Mesenchymal stem cell (in vitro differentiated cells and primary cell): ENCODE measurements at regions not wholly inside any gene's neighbourhood (a gene's known extent, or its start where the extent isn't known, plus 50 kb on each side); places are given as distances from the start of the nearest gene placed in this dataset.

Source experiments
- DNase-seq: peaks from one replicate; pipeline ENCODE4 v3.0.0-alpha.2; 2013
- H2AFZ ChIP-seq: one replicate; pipeline ENCODE4 v1.6.1; 2013; ENCODE audit warnings: low read depth, mild to moderate bottlenecking, control low read depth, inconsistent platforms, low read length, moderate library complexity
- H2AK5ac ChIP-seq: 2 replicates; pipeline ENCODE4 v1.6.1; 2013; ENCODE audit warnings: low read length, moderate library complexity, mild to moderate bottlenecking, inconsistent platforms; ENCODE audit not compliant: severe bottlenecking
- H2BK120ac ChIP-seq: one replicate; pipeline ENCODE4 v1.6.1; 2013; ENCODE audit warnings: low read depth, mild to moderate bottlenecking, inconsistent platforms, low read length, moderate library complexity
- H2BK12ac ChIP-seq, 2 experiments: one replicate each; pipeline ENCODE4 v1.6.1; 2013; ENCODE audit warnings: inconsistent platforms in 2 of 2, low read length in 2 of 2, mild to moderate bottlenecking in 2 of 2, moderate library complexity in 2 of 2, control low read depth in 1 of 2
- H2BK15ac ChIP-seq: one replicate; pipeline ENCODE4 v1.6.1; 2013; ENCODE audit warnings: mild to moderate bottlenecking, low read depth, inconsistent platforms; ENCODE audit not compliant: poor library complexity, severe bottlenecking
- H2BK5ac ChIP-seq: 2 replicates; pipeline ENCODE4 v1.6.1; 2013; ENCODE audit warnings: low read depth, mild to moderate bottlenecking, low read length, control low read depth, inconsistent platforms; ENCODE audit not compliant: poor library complexity, severe bottlenecking
- H3K14ac ChIP-seq, 2 experiments: one replicate each; pipeline ENCODE4 v1.6.1; 2013; ENCODE audit warnings: inconsistent platforms in 2 of 2, low read length in 2 of 2, control low read depth in 1 of 2, mild to moderate bottlenecking in 1 of 2, moderate library complexity in 1 of 2
- H3K18ac ChIP-seq, 2 experiments: one replicate each; pipeline ENCODE4 v1.6.1; 2013; ENCODE audit warnings: inconsistent platforms in 2 of 2, low read length in 2 of 2, control low read depth in 1 of 2, low read depth in 1 of 2, mild to moderate bottlenecking in 1 of 2
- H3K23ac ChIP-seq, 2 experiments: one replicate each; pipeline ENCODE4 v1.6.1; 2013; ENCODE audit warnings: inconsistent platforms in 2 of 2, low read length in 2 of 2, mild to moderate bottlenecking in 2 of 2, moderate library complexity in 2 of 2, control low read depth in 1 of 2
- H3K27ac ChIP-seq: 2 replicates; pipeline ENCODE4 v1.5.1; 2013; ENCODE audit warnings: mild to moderate bottlenecking, moderate library complexity, low read length, control low read depth, inconsistent platforms; ENCODE audit not compliant: poor library complexity, severe bottlenecking
- H3K27me3 ChIP-seq, 2 experiments: 2 replicates each; pipeline versions ENCODE4 v1.6.1 to v1.7.0; 2013; ENCODE audit warnings: low read length in 2 of 2, mild to moderate bottlenecking in 2 of 2, moderate library complexity in 2 of 2, control low read depth in 1 of 2, inconsistent platforms in 1 of 2; ENCODE audit not compliant: control insufficient read depth in 1 of 2, insufficient read depth in 1 of 2
- H3K36me3 ChIP-seq, 2 experiments: 2 replicates each; pipeline versions ENCODE4 v1.6.1 to v1.7.0; 2013; ENCODE audit warnings: low read length in 2 of 2, control low read depth in 1 of 2, inconsistent platforms in 1 of 2, low read depth in 1 of 2, mild to moderate bottlenecking in 1 of 2; ENCODE audit not compliant: insufficient read depth in 2 of 2, control insufficient read depth in 1 of 2
- H3K4ac ChIP-seq, 2 experiments: one replicate each; pipeline ENCODE4 v1.6.1; 2013; ENCODE audit warnings: inconsistent platforms in 2 of 2, low read length in 2 of 2, mild to moderate bottlenecking in 2 of 2, moderate library complexity in 2 of 2, control low read depth in 1 of 2, low read depth in 1 of 2
- H3K4me1 ChIP-seq: 2 replicates; pipeline ENCODE4 v1.6.1; 2013; ENCODE audit warnings: low read depth, low read length, control low read depth; ENCODE audit not compliant: control insufficient read depth, insufficient read depth
- H3K4me2 ChIP-seq: 2 replicates; pipeline ENCODE4 v1.6.1; 2013; ENCODE audit warnings: low read length, mild to moderate bottlenecking, inconsistent platforms; ENCODE audit not compliant: poor library complexity, severe bottlenecking
- H3K4me3 ChIP-seq, 2 experiments: 2 replicates each; pipeline versions ENCODE4 v1.5.1 to v1.7.0; 2013; ENCODE audit warnings: low read length in 2 of 2, mild to moderate bottlenecking in 2 of 2, control low read depth in 1 of 2, low read depth in 1 of 2; ENCODE audit not compliant: insufficient read depth in 1 of 2
- H3K79me1 ChIP-seq: replicated peaks from 2 replicates; pipeline ENCODE4 v1.6.1; 2013; ENCODE audit warnings: mild to moderate bottlenecking, control low read depth, low read length, inconsistent platforms; ENCODE audit not compliant: poor library complexity, severe bottlenecking
- H3K9ac ChIP-seq: 2 replicates; pipeline ENCODE4 v1.7.0; 2013; ENCODE audit warnings: mild to moderate bottlenecking, low read length, moderate library complexity
- H3K9me3 ChIP-seq: 2 replicates; pipeline ENCODE4 v1.7.0; 2013; ENCODE audit warnings: mild to moderate bottlenecking, low read length; ENCODE audit not compliant: control insufficient read depth
- H4K8ac ChIP-seq: one replicate; pipeline ENCODE4 v1.6.1; 2013; ENCODE audit warnings: inconsistent platforms, mild to moderate bottlenecking, low read length, moderate library complexity
- H4K91ac ChIP-seq: one replicate; pipeline ENCODE4 v1.6.1; 2013; ENCODE audit warnings: mild to moderate bottlenecking, low read length, inconsistent platforms
- whole genome bisulfite sequencing: methylation state at CpG from one replicate; pipeline ENCODE4 v1.1.7; 2013; ENCODE audit warnings: mixed read lengths; 5-methylcytosine and 5-hydroxymethylcytosine counted together

GRCh38 chr3:24834442-24834841, 339.8 kb upstream of the THRB start:
- Histone ChIP-seq H2BK5ac (no peak overlapping the region), H2AK5ac (no peak overlapping the region), H3K4ac (no peak overlapping the region), H2BK15ac (no peak overlapping the region), H3K79me1 (no peaks in the 10 kb centered on the region), H3K27ac (no peak overlapping the region), H3K4me1 (peaks cover 11% of the 10 kb centered on the region), H3K18ac (no peak overlapping the region), H2AFZ (no peak overlapping the region), H3K14ac (no peak overlapping the region), H4K8ac (no peak overlapping the region), H3K23ac (no peak overlapping the region), H3K36me3 (peaks cover 0 to 3% of the 10 kb centered on the region in 2 experiments), H3K9ac (no peak overlapping the region), H3K4me2 (no peak overlapping the region), H3K9me3 (no peaks in the 10 kb centered on the region), H3K27me3 (peaks cover 20 to 22% of the 10 kb centered on the region in 2 experiments), H4K91ac (no peak overlapping the region), H3K4me3 (no peak overlapping the region), H2BK120ac (no peak overlapping the region), H2BK12ac (no peak overlapping the region)
- WGBS: 75% methylated on average over 3 of the region's 4 CpGs
- DNase-seq: no peak

GRCh38 chr3:24835510-24835909, 340.9 kb upstream of the THRB start:
- H2BK5ac ChIP-seq: no peak overlapping the region
- no peak overlapping the region for H2AK5ac ChIP-seq
- no peaks in the 10 kb centered on the region for H3K9me3 ChIP-seq
- no peaks in the 10 kb centered on the region for H3K36me3 ChIP-seq
- H3K9ac ChIP-seq: no peak overlapping the region
- H3K4me3 ChIP-seq: no peak overlapping the region
- H3K23ac ChIP-seq: no peak overlapping the region
- DNase-seq: no peak
- 38% methylated on average over 1 of the region's 4 CpGs for WGBS
- no peak overlapping the region for H2BK15ac ChIP-seq
- H2BK120ac ChIP-seq: no peak overlapping the region
- H3K79me1 ChIP-seq: no peaks in the 10 kb centered on the region
- no peak overlapping the region for H2BK12ac ChIP-seq
- no peak overlapping the region for H4K8ac ChIP-seq
- H4K91ac ChIP-seq: no peak overlapping the region
- no peak overlapping the region for H3K18ac ChIP-seq
- no peak overlapping the region for H3K27ac ChIP-seq
- H3K4ac ChIP-seq: no peak overlapping the region
- H3K27me3 ChIP-seq: peaks cover 9 to 12% of the 10 kb centered on the region in 2 experiments
- no peak overlapping the region for H3K4me2 ChIP-seq
- peaks cover under 1% of the 10 kb centered on the region for H3K4me1 ChIP-seq
- no peak overlapping the region for H2AFZ ChIP-seq
- H3K14ac ChIP-seq: no peak overlapping the region

- Histone ChIP-seq H2BK120ac (no peak overlapping the region), H3K36me3 (no peaks in the 10 kb centered on the region), H3K27me3 (peaks cover 3 to 4% of the 10 kb centered on the region in 2 experiments), H2AFZ (no peak overlapping the region), H3K4me3 (no peak overlapping the region), H2BK15ac (no peak overlapping the region), H3K18ac (no peak overlapping the region), H3K27ac (no peak overlapping the region), H3K79me1 (no peaks in the 10 kb centered on the region), H2BK12ac (no peak overlapping the region), H3K4ac (no peak overlapping the region), H3K4me1 (no peaks in the 10 kb centered on the region), H3K4me2 (no peak overlapping the region), H3K9me3 (no peaks in the 10 kb centered on the region), H4K91ac (no peak overlapping the region), H3K14ac (no peak overlapping the region), H2BK5ac (no peak overlapping the region), H3K9ac (no peak overlapping the region), H3K23ac (no peak overlapping the region), H2AK5ac (no peak overlapping the region), H4K8ac (no peak overlapping the region)
- WGBS: 65% methylated on average over 2 of the region's 3 CpGs
- no peak for DNase-seq
These were observed 343.0 kb upstream of the THRB start for GRCh38 chr3:24837601-24838000.

- Histone ChIP-seq H3K23ac (no peak overlapping the region), H2BK5ac (no peak overlapping the region), H2BK12ac (no peak overlapping the region), H3K4me1 (no peaks in the 10 kb centered on the region), H4K8ac (no peak overlapping the region), H3K18ac (no peak overlapping the region), H2AFZ (no peak overlapping the region), H3K4ac (no peak overlapping the region), H3K4me2 (no peak overlapping the region), H3K9ac (no peak overlapping the region), H3K14ac (no peak overlapping the region), H2BK15ac (no peak overlapping the region), H2AK5ac (no peak overlapping the region), H4K91ac (no peak overlapping the region), H3K27me3 (peaks cover 0 to 4% of the 10 kb centered on the region in 2 experiments), H3K79me1 (no peaks in the 10 kb centered on the region), H3K9me3 (no peaks in the 10 kb centered on the region), H3K36me3 (no peaks in the 10 kb centered on the region), H3K4me3 (no peak overlapping the region), H3K27ac (no peak overlapping the region), H2BK120ac (no peak overlapping the region)
- DNase-seq: no peak
These were observed 343.9 kb upstream of the THRB start for GRCh38 chr3:24838533-24838932.
